Prostate gland (tissue), 2 donors: ENCODE measurements at regions not wholly inside any gene's neighbourhood (a gene's known extent, or its start where the extent isn't known, plus 50 kb on each side); places are given as distances from the start of the nearest gene placed in this dataset.

Source experiments
- CTCF ChIP-seq, 4 experiments: fragments of 200-600 bp in 2 of 4; fragments of 450-650 bp in 2 of 4; sonication (generic) in 2 of 4; IDR thresholded peaks; 1 replicate in 3 of 4; 2 replicates in 1 of 4; pipeline ENCODE4 v1.5.1; 2016 to 2019; ENCODE audit warnings: antibody characterized with exemption in 4 of 4, mild to moderate bottlenecking in 2 of 4, moderate library complexity in 2 of 4
- POLR2A ChIP-seq: fragments of 450-650 bp; IDR thresholded peaks from one replicate; pipeline ENCODE4 v1.6.1; 2016; ENCODE audit warnings: antibody characterized with exemption, mild to moderate bottlenecking
- POLR2AphosphoS5 ChIP-seq: sonication (generic); formaldehyde crosslinking; IDR thresholded peaks from one replicate; pipeline ENCODE4 v1.6.1; 2017; ENCODE audit warnings: antibody characterized with exemption

- no peak for TF ChIP-seq CTCF (IDR thresholded peaks at IDR 0.05)
- TF ChIP-seq POLR2A = no peak
- no peak for TF ChIP-seq POLR2AphosphoS5
Observed at GRCh38 chr9:82582693-82583092, 480.2 kb downstream of the RASEF start.
